Cardiac fibroblast (primary cell): ENCODE measurements at regions not wholly inside any gene's neighbourhood (a gene's known extent, or its start where the extent isn't known, plus 50 kb on each side); places are given as distances from the start of the nearest gene placed in this dataset.

Experiments
- DNase-seq, 2 donors: peaks; one replicate each; pipeline versions ENCODE4 v3.0.0 to v3.0.0-alpha.2; 2010; ENCODE audit warnings: low read depth in 2 of 2
- H3K4me3 ChIP-seq, 2 donors: replicated peaks in 1 of 2; 1 replicate in 1 of 2; 2 replicates in 1 of 2; pipeline ENCODE4 v1.5.1; 2011; ENCODE audit warnings: low read depth in 2 of 2, low read length in 2 of 2, mild to moderate bottlenecking in 2 of 2, moderate library complexity in 1 of 2
- CTCF ChIP-seq: IDR thresholded peaks from one replicate; pipeline ENCODE4 v1.5.1; 2011; ENCODE audit warnings: low read depth, mild to moderate bottlenecking, low read length, inconsistent platforms

- no peak for DNase-seq
- no peak overlapping the region for H3K4me3 ChIP-seq
- no peak for TF ChIP-seq CTCF
Measured at GRCh38 chr1:5491207-5491904, 500.9 kb downstream of the NPHP4 start.

- no peak overlapping the region for H3K4me3 ChIP-seq
- no peak for DNase-seq
- no peak for TF ChIP-seq CTCF
Measured at GRCh38 chr1:5490635-5491034, 501.6 kb downstream of the NPHP4 start.

- no peak for DNase-seq
- no peak for TF ChIP-seq CTCF
- H3K4me3 ChIP-seq = no peak overlapping the region
Measured at GRCh38 chr1:5488448-5488847, 503.8 kb downstream of the NPHP4 start.

GRCh38 chr1:5485968-5486696 lies 506.1 kb downstream of the NPHP4 start:
- no peak for TF ChIP-seq CTCF
- DNase-seq = no peak
- no peak overlapping the region for H3K4me3 ChIP-seq

- DNase-seq = no peak
- TF ChIP-seq CTCF = no peak
- no peak overlapping the region for H3K4me3 ChIP-seq
Measured at GRCh38 chr1:5485436-5485835, 506.8 kb downstream of the NPHP4 start.

GRCh38 chr1:5484451-5485165 lies 507.6 kb downstream of the NPHP4 start:
- no peak for TF ChIP-seq CTCF
- H3K4me3 ChIP-seq = no peak overlapping the region
- no peak for DNase-seq
